K562 (cell line): ENCODE measurements at regions not wholly inside any gene's neighbourhood (a gene's known extent, or its start where the extent isn't known, plus 50 kb on each side); places are given as distances from the start of the nearest gene placed in this dataset.

Experiments
- BRD4 ChIP-seq: fragments of 200-600 bp; sonication (generic); IDR thresholded peaks from 2 replicates; pipeline ENCODE4 v1.6.1; 2017; ENCODE audit warnings: inconsistent platforms
- HMGN3 ChIP-seq: IDR thresholded peaks from 2 replicates; pipeline ENCODE4 v1.6.1; 2011; ENCODE audit warnings: borderline replicate concordance, low read depth, mild to moderate bottlenecking, mixed read lengths, low read length; ENCODE audit not compliant: insufficient read length; ENCODE audit errors: extremely low read depth
- ZNF217 ChIP-seq: sonication (generic); formaldehyde crosslinking; IDR thresholded peaks from 2 replicates; pipeline ENCODE4 v1.8.0; 2022; ENCODE audit warnings: mild to moderate bottlenecking, missing genetic modification reagents
- TF ChIP-seq, protein P1 (sequence below): fragments of 250-450 bp; sonication (Bioruptor Pico); IDR thresholded peaks from 2 replicates; pipeline ENCODE4 v1.5.0; 2021
- TF ChIP-seq, protein P2 (sequence below): sonication (generic); formaldehyde crosslinking; IDR thresholded peaks from 2 replicates; pipeline ENCODE4 v1.8.1; 2023; ENCODE audit warnings: missing genetic modification reagents, mild to moderate bottlenecking, borderline replicate concordance
- TF ChIP-seq, protein P3 (sequence below), 3 experiments: IDR thresholded peaks in 2 of 3; conservative IDR thresholded peaks in 1 of 3; 2 replicates each; pipeline ENCODE4 v1.5.1; 2011 to 2012; ENCODE audit warnings: low read length in 3 of 3, mild to moderate bottlenecking in 3 of 3, control low read depth in 2 of 3, improper control_type of control experiment in 1 of 3, inconsistent platforms in 1 of 3, low read depth in 1 of 3, mixed read lengths in 1 of 3, moderate library complexity in 1 of 3; ENCODE audit not compliant: insufficient read depth in 2 of 3

DNA sequence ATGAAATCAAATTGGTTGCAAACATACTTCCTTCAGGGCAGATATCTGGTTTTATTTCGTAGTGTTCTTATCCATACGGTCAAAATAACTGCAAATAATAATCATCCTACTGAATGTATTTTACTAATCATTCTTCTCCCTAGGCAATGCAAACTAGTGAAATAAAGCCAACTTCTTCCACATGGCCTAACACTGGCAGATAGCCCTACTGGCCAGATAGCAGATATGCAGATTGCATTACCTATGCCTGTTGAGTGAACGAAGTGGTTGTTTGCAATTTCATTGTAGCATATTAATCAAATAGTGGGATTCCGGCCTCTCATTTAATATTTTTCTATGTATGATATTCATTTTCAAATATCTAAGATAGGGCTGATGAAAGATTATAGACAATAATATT, 116.2 kb downstream of the CENPF start:
- TF ChIP-seq HMGN3 (no peak), ZNF217 (CRISPR knock-in tag) (no peak), BRD4 (no peak)
- TF ChIP-seq, protein P1, sequence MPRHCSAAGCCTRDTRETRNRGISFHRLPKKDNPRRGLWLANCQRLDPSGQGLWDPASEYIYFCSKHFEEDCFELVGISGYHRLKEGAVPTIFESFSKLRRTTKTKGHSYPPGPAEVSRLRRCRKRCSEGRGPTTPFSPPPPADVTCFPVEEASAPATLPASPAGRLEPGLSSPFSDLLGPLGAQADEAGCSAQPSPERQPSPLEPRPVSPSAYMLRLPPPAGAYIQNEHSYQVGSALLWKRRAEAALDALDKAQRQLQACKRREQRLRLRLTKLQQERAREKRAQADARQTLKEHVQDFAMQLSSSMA (CRISPR knock-in tag), result no peak
- TF ChIP-seq, protein P2, sequence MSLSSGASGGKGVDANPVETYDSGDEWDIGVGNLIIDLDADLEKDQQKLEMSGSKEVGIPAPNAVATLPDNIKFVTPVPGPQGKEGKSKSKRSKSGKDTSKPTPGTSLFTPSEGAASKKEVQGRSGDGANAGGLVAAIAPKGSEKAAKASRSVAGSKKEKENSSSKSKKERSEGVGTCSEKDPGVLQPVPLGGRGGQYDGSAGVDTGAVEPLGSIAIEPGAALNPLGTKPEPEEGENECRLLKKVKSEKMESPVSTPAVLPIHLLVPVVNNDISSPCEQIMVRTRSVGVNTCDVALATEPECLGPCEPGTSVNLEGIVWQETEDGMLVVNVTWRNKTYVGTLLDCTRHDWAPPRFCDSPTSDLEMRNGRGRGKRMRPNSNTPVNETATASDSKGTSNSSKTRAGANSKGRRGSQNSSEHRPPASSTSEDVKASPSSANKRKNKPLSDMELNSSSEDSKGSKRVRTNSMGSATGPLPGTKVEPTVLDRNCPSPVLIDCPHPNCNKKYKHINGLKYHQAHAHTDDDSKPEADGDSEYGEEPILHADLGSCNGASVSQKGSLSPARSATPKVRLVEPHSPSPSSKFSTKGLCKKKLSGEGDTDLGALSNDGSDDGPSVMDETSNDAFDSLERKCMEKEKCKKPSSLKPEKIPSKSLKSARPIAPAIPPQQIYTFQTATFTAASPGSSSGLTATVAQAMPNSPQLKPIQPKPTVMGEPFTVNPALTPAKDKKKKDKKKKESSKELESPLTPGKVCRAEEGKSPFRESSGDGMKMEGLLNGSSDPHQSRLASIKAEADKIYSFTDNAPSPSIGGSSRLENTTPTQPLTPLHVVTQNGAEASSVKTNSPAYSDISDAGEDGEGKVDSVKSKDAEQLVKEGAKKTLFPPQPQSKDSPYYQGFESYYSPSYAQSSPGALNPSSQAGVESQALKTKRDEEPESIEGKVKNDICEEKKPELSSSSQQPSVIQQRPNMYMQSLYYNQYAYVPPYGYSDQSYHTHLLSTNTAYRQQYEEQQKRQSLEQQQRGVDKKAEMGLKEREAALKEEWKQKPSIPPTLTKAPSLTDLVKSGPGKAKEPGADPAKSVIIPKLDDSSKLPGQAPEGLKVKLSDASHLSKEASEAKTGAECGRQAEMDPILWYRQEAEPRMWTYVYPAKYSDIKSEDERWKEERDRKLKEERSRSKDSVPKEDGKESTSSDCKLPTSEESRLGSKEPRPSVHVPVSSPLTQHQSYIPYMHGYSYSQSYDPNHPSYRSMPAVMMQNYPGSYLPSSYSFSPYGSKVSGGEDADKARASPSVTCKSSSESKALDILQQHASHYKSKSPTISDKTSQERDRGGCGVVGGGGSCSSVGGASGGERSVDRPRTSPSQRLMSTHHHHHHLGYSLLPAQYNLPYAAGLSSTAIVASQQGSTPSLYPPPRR, result no peak
- TF ChIP-seq, protein P3, sequence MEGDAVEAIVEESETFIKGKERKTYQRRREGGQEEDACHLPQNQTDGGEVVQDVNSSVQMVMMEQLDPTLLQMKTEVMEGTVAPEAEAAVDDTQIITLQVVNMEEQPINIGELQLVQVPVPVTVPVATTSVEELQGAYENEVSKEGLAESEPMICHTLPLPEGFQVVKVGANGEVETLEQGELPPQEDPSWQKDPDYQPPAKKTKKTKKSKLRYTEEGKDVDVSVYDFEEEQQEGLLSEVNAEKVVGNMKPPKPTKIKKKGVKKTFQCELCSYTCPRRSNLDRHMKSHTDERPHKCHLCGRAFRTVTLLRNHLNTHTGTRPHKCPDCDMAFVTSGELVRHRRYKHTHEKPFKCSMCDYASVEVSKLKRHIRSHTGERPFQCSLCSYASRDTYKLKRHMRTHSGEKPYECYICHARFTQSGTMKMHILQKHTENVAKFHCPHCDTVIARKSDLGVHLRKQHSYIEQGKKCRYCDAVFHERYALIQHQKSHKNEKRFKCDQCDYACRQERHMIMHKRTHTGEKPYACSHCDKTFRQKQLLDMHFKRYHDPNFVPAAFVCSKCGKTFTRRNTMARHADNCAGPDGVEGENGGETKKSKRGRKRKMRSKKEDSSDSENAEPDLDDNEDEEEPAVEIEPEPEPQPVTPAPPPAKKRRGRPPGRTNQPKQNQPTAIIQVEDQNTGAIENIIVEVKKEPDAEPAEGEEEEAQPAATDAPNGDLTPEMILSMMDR (IDR thresholded peaks at IDR 0.05 in 2 of 3, conservative IDR thresholded peaks at IDR 0.05 in 1 of 3; ENCODE audit: insufficient read depth in 2 of 3, low read depth in 1 of 3, low read length in 3 of 3), result no peak
